ENCODE measurements at regions not wholly inside any gene's neighbourhood (a gene's known extent, or its start where the extent isn't known, plus 50 kb on each side); places are given as distances from the start of the nearest gene placed in this dataset.
A peak's percentile ranks its signal among the peaks of the same experiment; 100 is the strongest.

DNA sequence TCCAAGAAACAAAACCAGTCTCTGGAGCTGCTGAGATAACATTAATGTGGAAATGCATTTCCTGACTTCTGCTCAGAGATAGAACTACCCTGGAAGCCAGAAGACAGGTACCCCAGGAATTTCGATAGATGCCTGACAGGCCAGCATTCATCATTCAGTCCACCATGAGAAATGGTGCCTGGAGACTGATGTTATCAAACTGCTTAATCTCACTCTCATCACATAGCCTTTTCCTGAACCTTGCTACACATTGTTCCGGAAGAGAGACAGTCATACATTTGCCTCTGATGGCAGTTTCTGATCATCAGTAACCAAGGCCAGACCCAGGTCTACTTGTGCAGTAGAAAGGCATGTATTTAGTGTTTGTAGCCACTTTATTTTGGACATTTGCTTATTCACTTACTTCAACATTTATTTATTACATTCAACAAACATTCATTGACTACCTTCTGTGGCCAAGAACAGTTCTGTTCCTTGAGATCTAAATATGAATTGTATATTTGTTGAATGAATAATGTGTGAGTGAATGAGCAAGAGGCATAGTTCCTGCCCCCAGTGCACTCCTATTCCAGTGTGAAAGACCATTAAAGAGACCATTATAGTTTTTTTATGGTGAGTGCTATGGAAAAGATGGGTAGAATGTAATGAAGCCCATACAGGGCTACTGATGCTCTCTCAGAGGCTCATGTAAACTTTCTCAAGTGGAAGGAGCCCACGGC, 485.7 kb downstream of the NUF2 start:
- no peak for DNase-seq (ENCODE audit: low read depth)

DNA sequence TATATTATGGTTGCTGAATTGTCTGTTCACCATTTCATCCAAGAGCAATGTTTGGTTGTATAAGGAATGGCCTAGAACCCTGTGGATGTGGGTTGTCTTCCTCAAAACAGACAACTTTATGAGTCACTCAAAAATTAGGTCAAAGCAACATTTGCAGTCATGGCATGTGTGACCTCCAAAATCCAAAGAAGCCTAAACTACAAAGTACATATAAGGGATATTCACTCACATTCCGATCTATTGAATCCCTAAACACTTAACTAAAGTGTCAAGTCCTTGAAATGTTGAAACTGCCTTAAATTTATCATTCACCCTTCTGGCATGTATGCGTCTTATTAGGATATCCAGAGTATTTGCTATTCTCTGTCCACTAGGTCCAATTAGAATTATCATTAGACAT, 491.5 kb downstream of the NUF2 start:
- peak; percentile 54 for DNase-seq (ENCODE audit: low read depth)

DNA sequence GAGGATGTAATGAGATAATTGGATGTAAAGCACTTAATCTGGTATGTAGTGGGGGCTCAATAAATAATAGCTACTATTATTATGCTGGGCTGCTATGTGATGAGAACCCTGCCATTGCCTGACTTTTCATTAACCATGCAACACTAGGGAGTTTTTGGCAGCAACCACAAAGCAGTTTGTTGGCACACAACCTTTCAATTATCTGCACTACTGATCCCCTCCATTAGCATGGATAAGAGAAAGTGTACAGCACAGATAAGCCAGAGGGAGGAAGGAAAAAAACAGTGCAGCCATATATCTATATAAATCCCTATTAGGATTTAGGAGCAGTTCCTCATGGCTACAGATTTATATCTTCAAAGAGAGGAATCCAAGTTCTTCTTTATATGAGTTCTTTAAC, 498.5 kb downstream of the NUF2 start:
- DNase-seq (ENCODE audit: low read depth), result no peak

DNA sequence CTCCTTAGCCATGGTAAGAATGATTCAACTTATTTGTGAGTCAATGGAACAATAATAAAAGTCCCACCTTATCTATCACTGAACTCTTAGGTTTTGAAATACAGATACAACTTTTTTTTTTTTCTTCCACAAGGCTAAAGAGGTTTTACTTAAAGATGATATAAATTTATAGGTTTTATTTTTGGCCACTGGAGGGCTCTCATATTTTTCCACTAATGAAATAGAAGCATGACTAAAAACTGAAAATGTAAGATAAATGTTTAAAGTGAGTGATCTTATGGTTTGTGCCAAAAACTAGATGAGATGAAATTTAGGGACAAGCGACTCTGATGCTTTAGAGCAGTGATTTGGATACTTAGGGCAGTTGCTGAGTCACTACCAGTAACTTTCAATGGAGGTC, 499.0 kb downstream of the NUF2 start:
- peak; percentile 19 for DNase-seq (ENCODE audit: low read depth)

DNA sequence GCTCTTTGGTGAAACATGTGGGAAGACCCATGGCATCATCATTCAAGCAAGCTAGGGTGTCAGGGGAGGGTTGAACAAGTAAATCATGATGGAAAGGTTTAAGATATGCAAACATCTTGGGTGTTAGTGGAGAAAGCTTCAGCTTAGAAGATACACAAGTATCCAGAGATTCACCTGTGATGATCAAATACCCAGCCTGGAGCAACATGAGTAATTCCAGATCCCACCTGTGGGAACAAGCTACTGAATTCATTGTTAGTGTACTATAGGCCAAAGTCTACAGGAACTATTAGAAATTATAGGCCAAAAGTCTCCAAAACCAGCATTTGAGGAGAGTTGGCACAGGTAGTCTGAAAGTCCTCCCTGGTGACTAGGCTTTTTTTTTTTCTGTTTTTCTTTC, 499.9 kb downstream of the NUF2 start:
- no peak for DNase-seq (ENCODE audit: low read depth)

DNA sequence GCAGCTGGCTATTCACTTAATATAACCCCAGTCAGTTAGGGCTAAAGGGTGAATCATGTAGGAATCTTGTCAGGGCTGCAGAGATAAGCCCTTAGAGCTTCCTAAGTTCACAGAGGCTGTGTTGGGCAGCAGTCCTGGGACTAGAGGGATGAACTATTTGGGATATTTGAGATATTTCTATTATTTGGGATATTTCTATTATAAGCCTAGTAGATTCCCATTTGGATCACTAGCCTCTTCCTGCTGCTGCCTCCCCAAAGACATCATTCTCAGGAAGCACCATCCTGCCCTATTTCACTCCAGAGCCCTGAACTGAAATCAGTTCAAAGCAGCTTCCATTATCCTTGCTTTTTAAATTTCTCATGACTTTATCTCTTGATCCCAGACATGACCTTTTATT, 501.3 kb downstream of the NUF2 start:
- DNase-seq (ENCODE audit: low read depth), result peak; percentile 44

DNA sequence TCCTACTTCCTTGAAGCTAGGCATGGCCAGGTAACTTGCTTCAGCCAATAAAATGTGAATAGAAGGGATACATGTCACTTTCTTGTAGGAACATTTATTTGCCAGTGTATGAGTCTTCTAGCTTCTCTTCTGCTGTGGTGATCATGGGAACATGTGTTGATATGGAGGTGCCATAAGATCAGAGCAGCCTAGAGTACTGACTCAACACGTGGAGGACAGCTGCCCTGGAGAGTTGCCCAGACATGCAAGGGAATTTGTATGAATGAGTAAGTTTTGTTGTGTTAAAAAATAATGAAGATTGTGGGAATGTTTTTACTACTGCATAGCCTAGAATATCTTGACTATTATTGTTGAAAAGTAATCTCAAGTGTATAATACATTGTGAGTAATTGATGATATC, 502.3 kb downstream of the NUF2 start:
- peak; percentile 91 for DNase-seq (ENCODE audit: low read depth)

DNA sequence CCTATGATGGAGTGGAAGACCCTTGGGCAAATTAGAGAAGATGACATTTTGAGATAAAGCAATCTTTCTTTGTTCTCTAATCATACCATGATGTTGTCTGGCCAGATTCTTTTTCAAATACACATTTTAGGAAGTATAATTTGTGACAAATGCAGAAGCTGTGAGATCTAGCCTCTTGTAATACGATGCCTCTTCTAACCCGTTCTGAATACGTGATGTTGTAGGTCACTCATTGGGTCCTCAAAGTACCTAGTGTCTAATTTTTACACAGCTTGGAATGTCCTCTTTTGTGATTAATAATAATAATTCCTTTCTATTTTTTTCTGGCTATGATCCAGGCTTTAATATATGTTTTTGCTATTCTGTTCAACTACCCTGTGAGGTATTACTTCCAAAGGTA, 502.7 kb downstream of the NUF2 start:
- DNase-seq (ENCODE audit: low read depth), result peak; percentile 50

DNA sequence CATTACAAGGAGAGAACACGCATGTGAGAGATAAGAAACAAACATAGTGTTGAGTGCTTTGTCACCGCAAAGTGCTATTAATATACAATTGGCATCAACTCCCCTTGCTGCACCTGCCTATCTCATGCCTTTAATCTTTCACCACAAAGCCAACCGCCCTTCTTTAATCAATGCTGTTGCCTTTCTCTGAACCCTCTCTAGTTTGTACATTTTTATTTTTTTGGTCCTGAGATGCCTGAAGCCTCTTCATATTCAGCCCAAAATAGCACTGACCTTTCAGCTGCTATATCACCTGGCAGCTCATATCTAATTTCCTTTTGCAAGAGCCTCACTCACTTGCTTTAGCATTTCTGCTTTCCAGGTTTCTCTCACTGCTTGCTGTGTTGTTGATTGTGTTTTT, 504.7 kb downstream of the NUF2 start:
- DNase-seq (ENCODE audit: low read depth), result no peak

DNA sequence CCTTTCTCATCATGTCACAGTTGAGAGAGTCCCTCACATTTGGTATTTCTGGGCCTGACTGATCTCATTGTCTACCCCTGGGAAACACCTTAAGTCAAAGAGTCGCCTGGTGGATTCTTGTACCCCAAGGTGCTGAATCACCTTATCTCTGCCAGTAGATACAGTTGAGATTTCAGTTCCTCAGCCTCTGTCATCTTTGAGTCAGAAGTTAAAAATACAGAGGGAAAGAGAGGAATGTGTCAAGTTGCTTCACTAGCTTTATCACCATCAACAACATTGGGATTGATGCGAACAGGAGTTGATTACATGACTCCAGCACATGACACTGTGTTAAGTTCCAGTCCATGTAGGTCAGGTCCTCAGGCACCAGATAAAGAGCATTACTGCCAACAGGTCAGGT, 513.0 kb downstream of the NUF2 start:
- peak; percentile 25 for DNase-seq (ENCODE audit: low read depth)

DNA sequence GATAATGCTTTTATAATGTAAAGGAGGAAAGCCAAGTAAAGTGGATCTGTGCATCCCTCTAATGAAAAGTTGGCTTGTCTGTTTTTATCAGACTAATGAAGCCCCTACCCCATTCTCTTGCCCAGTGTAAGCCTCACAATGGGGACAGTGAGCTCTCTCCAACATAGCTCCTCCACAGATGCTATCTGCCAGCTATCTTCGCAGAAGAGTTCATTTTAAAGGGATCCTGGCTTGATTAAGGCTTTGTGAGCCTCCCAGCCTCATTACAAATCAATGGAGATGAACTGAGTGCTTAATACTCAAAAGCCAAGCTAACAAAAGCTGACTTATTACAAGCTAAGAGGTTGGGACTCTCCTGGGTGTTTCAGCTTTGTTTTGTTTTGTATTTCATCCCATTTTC, 514.7 kb downstream of the NUF2 start:
- no peak for DNase-seq (ENCODE audit: low read depth)

DNA sequence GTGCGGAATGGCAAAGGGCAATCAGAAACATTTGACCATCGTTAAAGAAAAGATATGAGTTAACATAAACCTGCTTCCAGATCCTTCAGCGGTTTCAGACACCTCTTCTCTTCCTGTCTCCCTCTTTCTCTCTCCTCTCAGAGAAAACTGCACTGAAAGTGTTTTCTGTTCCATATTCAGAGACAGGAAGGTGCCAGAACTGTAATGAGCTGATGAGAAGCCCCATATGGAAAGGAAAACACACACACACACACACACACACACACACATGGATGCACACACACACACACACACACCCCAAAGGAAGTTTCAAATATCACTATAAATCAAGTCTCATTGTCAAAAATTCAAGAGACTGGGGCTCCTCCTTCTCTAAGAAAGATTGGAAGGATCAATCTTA, 515.5 kb downstream of the NUF2 start:
- no peak for DNase-seq (ENCODE audit: low read depth)

DNA sequence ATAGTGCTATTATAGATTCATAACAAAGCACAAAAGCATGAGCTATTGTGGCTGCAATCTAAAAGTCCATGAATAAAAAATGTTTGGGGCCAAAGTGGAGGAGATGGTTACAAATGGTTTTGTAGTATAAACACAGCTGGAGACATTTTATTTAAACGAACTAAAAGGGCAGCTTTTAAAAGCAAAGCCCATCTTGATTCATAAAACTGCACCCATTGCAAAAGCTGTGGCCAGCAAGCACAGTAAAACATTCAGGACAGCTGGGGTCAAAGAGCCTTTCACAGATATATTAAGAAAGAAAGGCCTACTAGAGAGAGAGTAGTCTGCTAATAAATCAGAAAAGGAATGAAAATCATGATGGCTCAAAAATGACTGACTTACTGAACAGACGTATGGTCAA, 520.8 kb downstream of the NUF2 start:
- peak; percentile 68 for DNase-seq (ENCODE audit: low read depth)

DNA sequence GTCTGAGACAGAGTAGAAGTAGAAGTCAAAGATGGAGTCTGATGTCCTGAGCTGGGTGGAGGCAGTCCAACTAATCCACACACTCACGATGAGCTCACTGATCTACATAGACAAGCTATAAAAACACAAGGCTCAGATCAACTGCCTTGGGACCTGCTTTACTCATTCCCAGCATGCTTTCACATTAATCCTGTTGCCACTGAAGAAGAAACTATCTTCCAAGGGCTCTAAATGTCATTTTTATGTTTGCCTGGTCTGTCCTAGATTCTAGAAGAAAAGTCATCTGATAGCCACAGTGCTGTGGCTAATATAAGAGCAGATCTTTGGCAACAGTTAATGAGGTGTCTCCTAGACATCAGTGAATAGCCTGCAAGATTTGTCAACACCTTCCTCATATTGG, 522.7 kb downstream of the NUF2 start:
- DNase-seq (ENCODE audit: low read depth), result peak; percentile 83

DNA sequence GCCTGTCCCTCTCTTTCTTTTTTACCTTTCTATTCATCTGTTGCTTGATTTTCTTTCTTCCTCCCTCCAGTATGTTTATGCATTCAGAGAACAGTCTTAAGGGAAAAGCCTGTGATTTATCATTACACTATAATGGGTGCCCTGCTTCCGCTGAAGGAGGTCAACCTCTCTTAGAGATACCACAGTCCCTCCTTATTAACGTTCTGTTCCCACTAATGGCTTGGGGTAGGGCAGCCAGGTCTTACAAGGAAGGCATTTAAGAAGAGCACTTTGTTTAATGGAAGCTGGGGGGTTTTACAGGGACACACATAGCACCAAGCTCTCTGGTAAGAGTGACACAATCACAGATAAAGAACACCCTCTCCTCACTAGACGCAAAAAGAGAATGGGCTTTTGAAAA, 523.5 kb downstream of the NUF2 start:
- no peak for DNase-seq (ENCODE audit: low read depth)

DNA sequence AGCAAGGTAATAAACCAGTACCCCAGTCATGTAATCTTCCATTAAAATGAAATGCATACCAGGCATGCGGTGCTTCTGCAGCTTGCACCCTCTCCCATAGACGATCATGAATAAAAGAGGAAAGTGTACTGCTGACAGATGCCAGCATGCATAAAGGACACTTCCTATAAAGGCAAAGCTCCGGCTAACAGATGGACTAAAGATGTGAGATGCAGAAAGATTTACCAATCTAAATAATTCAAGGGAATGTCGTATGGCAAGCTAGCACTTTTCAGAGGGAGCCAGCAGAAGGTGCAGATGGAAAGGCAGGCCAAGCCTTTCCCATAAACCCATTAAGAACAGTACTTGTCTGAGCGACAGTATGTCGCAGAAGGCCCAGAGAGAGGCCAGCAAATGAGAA, 542.0 kb downstream of the NUF2 start:
- DNase-seq (ENCODE audit: low read depth), result no peak

DNA sequence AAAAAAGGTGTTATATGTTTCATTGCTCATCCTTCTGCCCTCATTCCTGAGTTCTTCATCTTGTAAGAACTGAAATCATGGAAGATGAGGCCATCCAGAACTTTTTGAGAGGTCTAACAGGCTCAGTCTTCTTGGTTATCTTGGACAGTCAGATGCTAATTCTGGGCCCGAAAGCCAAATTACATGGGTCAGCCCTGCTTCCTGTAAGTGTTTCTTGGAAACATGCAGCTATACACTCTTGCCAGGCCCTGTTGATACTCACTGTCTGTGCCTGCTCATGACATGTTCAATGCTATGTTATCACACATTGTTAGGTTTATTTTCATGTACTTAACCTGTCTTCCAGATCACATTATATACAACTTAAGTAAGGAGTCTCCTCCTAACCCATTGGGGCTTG, 542.5 kb downstream of the NUF2 start:
- no peak for DNase-seq (ENCODE audit: low read depth)

DNA sequence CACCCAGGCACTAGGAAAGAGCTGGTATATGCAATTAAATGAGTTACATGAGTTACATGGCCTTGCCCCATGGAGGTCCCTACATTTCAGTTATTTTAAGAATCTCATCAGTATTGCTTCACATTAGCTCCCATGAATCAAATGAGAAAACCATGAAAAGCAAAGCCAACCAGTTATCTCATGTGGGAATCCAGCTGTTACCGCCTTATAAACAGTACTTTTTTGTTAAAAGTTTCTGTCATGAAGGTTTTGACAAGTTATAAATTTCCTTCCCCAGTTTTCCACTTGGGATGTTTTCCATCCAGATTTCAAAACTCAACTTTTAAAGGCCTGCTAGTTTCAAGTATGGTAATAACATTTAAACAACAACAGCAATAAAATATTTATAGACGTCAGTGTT, 544.8 kb downstream of the NUF2 start:
- peak; percentile 35 for DNase-seq (ENCODE audit: low read depth)

DNA sequence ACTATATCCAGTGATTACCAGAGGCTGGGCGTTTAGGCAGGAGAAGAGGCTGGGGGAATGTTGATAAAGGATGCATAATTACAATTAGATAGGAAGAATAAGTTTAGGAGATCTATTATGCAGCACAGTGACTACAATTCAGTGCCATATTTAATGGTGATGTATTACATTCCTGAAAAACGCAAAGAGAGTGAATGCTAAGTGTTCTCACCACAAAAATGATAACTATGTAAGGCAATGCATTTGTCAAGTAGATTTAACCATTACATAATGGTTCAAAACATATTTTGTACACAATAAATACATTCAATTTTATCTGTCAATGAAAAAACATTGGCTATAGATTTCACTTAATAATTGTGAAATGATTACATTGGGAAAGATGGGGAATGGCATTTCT, 548.9 kb downstream of the NUF2 start:
- DNase-seq (ENCODE audit: low read depth), result peak; percentile 66

DNA sequence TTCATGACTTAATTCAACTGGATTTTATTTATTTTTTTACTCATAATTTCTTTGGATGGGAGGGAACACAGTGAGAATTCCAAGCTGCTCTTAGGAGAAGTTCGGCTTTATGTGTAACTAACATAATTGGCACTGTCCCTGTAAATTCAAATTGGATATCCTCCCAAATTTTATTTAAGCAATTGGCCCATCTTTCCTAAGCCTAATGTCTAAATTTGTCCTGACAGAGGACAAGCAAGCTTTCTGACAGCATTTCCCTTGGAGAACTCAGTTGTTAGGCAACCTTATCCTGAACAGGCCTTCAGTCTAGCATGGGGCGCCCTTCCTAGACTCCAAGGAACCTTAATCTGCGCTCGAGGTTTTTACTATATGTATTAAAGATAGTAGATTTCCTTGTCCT, 550.3 kb downstream of the NUF2 start:
- DNase-seq (ENCODE audit: low read depth), result no peak

DNA sequence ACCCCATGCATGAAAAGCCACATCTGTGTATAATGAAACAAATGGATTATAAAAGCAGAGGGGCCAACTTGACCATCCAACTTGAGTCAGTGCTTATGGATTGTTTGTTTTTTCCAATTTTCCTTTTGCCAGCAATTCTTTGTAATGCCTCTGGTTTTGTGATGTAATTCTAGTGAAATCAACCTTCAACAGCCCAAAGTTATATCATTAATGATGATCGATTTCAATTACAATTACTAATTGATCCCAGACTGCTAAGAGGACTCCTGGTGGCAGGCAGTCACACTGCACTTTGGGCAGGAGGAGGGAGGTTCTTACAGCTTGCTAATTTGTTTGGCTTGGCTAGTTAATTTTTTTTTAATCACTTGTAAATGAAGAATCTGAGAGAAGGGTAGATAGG, 552.3 kb downstream of the NUF2 start:
- DNase-seq (ENCODE audit: low read depth), result no peak

DNA sequence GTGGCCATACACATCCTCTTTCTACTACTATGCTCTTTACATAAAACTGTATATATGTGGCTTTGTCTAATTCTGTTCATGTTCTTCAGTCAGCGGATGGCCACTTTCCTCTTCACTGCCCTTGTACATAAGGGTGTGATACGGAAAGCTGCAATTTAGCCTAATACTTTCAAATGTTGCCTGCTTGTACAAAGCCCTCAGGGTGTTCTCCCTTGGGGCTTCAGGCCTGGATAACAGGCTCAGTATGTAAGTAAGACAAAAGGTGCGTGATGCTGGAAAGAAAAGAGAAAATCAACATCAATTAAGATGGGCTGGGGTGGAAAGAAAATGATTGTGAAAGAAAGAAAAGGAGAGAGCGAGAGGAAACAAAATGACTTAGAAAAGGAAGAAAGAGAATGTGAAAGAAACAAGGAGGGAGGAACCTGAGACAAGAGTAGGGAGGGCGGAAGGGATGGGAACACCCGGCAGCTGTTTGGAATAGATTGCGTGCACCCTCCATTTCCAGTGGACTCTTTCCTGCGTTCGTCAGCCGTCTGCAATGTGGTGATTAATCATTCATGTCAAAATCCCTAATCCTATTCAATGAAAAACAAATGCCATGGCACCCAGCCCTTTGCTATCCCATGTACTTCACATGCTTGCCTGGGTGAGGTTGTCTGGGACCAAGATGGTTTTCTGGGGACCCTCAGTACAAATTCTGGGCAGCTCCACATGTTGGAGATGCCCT, 553.6 kb downstream of the NUF2 start:
- DNase-seq (ENCODE audit: low read depth), result peak; percentile 92

DNA sequence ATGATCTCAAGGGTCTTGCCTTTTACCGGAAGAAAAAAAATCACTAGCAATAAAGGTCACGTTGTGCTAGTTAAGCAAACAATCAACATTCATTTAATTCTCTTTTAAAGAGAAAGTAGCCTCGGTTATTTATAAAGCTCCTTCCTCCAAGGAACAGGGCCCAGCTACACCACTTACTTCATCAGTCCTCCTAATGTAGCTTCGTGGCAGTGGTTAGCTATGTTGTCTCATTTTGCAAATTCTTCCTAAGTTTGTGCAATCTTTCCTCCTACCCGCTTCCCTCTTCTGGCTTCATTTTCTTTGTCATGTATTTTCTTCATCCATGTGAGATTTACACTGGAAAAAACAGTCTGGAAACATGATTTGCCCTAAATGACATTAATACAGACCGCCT, 554.2 kb downstream of the NUF2 start:
- peak; percentile 82 for DNase-seq (ENCODE audit: low read depth)

DNA sequence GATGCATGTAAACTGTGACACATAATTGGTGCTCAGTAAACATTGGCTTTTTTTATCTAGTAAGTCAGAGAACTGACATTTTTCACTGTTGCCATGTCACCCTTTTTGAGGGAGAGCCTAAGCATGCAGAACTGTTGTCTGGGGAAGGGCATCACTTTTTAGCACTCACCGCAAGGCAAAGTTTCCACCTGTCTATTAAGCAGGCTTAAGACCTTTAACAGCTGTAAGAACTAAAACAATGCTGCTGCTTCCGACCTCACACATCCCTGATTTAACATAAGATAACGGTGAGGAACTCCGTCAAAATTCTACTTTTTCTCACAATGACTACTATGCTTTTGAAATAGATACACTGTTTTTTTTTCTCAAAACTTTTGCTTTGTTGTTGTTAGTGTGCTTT, 554.8 kb downstream of the NUF2 start:
- DNase-seq (ENCODE audit: low read depth), result peak; percentile 29

Data from EH (cell line).